Lung (tissue), 11 donors: ENCODE measurements at regions not wholly inside any gene's neighbourhood (a gene's known extent, or its start where the extent isn't known, plus 50 kb on each side); places are given as distances from the start of the nearest gene placed in this dataset.

ENCODE experiments used
- ATAC-seq: fragments of 200-7000 bp; cut with Tn5 transposase; one replicate; pipeline ENCODE4 v1.9.1; 2020; ENCODE audit warnings: moderate number of reproducible peaks; ENCODE audit not compliant: insufficient read depth, low FRiP score
- DNase-seq, 3 donors: peaks; one replicate each; pipeline ENCODE4 v3.0.0-alpha.2; 2013 to 2017
- H3K27ac ChIP-seq, 2 donors: one replicate each; pipeline ENCODE4 v1.5.1; 2013; ENCODE audit warnings: mild to moderate bottlenecking in 2 of 2, moderate library complexity in 2 of 2, control low read depth in 1 of 2, inconsistent platforms in 1 of 2, low read depth in 1 of 2, low read length in 1 of 2
- H3K27me3 ChIP-seq, 3 donors: one replicate each; pipeline ENCODE4 v1.5.1; 2013; ENCODE audit warnings: low read length in 2 of 3; ENCODE audit not compliant: control insufficient read depth in 3 of 3, insufficient read depth in 3 of 3
- H3K36me3 ChIP-seq, 4 donors: one replicate each; pipeline ENCODE4 v1.5.1; 2013; ENCODE audit warnings: low read length in 4 of 4, mild to moderate bottlenecking in 1 of 4, moderate library complexity in 1 of 4; ENCODE audit not compliant: control insufficient read depth in 4 of 4, insufficient read depth in 4 of 4
- H3K4me1 ChIP-seq, 5 donors: one replicate each; pipeline ENCODE4 v1.5.1; 2013; ENCODE audit warnings: low read length in 5 of 5, mild to moderate bottlenecking in 2 of 5, moderate library complexity in 1 of 5; ENCODE audit not compliant: control insufficient read depth in 5 of 5, insufficient read depth in 5 of 5
- H3K4me3 ChIP-seq: one replicate; pipeline ENCODE4 v1.5.1; 2013; ENCODE audit warnings: mild to moderate bottlenecking, control low read depth, moderate library complexity
- H3K9ac ChIP-seq, 2 donors: one replicate each; pipeline ENCODE4 v1.5.1; 2013; ENCODE audit warnings: low read length in 2 of 2, control low read depth in 1 of 2; ENCODE audit not compliant: insufficient read depth in 1 of 2
- H3K9me3 ChIP-seq, 4 donors: one replicate each; pipeline ENCODE4 v1.5.1; 2013; ENCODE audit warnings: low read length in 3 of 4, mild to moderate bottlenecking in 1 of 4, moderate library complexity in 1 of 4; ENCODE audit not compliant: control insufficient read depth in 4 of 4, insufficient read depth in 3 of 4
- CTCF ChIP-seq: IDR thresholded peaks from 2 replicates; pipeline ENCODE4 v1.5.1; 2012; ENCODE audit warnings: mild to moderate bottlenecking; ENCODE audit errors: control extremely low read depth, extremely low read depth
- WGBS, 2 donors: extraction: QIAGEN DNeasy Blood & Tissue Kit; methylation state at CpG; one replicate each; pipeline ENCODE4 v1.1.7; 2013; 5-methylcytosine and 5-hydroxymethylcytosine counted together
- donor health status: control.
- donor health status: control.
- donor health status: Bipolar disorder and iron deficiency.
- donor health status: healthy.
- donor health status: DM: yes; HTN: yes; CAD: no.

GRCh38 chr17:71052971-71053370 lies 883.6 kb downstream of the KCNJ2 start:
- H3K27ac ChIP-seq: no peak overlapping the region
- WGBS, 2 donors: 89 to 91% methylated on average over 1 of the region's 1 CpG
- H3K4me3 ChIP-seq: no peak overlapping the region
- H3K27me3 ChIP-seq: no peaks in the 10 kb centered on the region
- H3K9me3 ChIP-seq: no peaks in the 10 kb centered on the region
- ATAC-seq (no peak), DNase-seq (no peak)
- no peak overlapping the region for H3K9ac ChIP-seq
- no peaks in the 10 kb centered on the region for H3K4me1 ChIP-seq
- H3K36me3 ChIP-seq: no peaks in the 10 kb centered on the region
- no peak for TF ChIP-seq CTCF

GRCh38 chr17:71055128-71055527 lies 885.8 kb downstream of the KCNJ2 start:
- Histone ChIP-seq H3K9me3 (no peaks in the 10 kb centered on the region), H3K9ac (no peak overlapping the region), H3K4me1 (no peaks in the 10 kb centered on the region), H3K27me3 (no peaks in the 10 kb centered on the region), H3K4me3 (no peak overlapping the region), H3K36me3 (no peaks in the 10 kb centered on the region), H3K27ac (no peak overlapping the region)
- no peak for TF ChIP-seq CTCF
- DNase-seq: no peak
- no peak for ATAC-seq

- DNase-seq: peak in 2 of 3 donors; percentile 26 to 52
- WGBS, 2 donors: 66 to 76% methylated on average over 6 of the region's 6 CpGs
- no peak for ATAC-seq
- Histone ChIP-seq H3K4me3 (no peak overlapping the region), H3K27me3 (no peaks in the 10 kb centered on the region), H3K9ac (no peak overlapping the region), H3K9me3 (no peaks in the 10 kb centered on the region), H3K4me1 (no peaks in the 10 kb centered on the region), H3K27ac (no peak overlapping the region), H3K36me3 (no peaks in the 10 kb centered on the region)
- no peak for TF ChIP-seq CTCF
Measured at GRCh38 chr17:71057448-71057847, 888.1 kb downstream of the KCNJ2 start.

GRCh38 chr17:71057938-71058337 lies 888.6 kb downstream of the KCNJ2 start:
- TF ChIP-seq CTCF: no peak
- DNase-seq: no peak
- WGBS, 2 donors: 83 to 87% methylated on average over 5 of the region's 5 CpGs

More at GRCh38 chr17:71057938-71058337, 888.6 kb downstream of the KCNJ2 start:
- Histone ChIP-seq H3K9ac (no peak overlapping the region), H3K36me3 (no peaks in the 10 kb centered on the region), H3K27me3 (no peaks in the 10 kb centered on the region), H3K9me3 (no peaks in the 10 kb centered on the region), H3K4me1 (peaks cover 0 to 2% (median 0%) of the 10 kb centered on the region in 5 donors), H3K27ac (no peak overlapping the region), H3K4me3 (no peak overlapping the region)
- no peak for ATAC-seq
